ENCODE measurements at regions not wholly inside any gene's neighbourhood (a gene's known extent, or its start where the extent isn't known, plus 50 kb on each side); places are given as distances from the start of the nearest gene placed in this dataset.
"Not testable (repeated sequence)": the region's sequence is repeated elsewhere in the genome, so short reads cannot be mapped to it uniquely, and the experiment has no call there.

DNA sequence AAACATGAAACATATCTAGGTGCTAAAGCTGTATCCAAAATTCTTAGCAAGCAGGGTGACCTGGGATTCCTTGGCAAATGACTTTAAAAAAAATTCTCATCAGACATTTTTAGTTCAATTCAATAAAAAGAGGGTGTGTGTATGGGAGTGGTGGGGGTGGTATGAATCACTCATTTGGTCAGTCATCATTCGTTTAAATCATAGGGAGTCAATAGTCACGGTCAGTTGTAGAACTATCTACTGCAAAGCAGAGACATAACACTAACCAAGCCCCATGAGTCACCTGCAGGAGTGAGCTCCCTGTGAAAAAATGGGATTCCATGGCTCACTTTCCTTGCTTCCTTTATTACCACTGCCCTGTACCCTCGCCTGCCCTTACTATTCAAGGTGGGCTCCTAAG is 380.6 kb upstream of the TCF4 start:
- no peak overlapping the region for H3K4me3 ChIP-seq (ENCODE audit: low read length)
- peak; percentile 26 for DNase-seq (ENCODE audit: low read depth)
- TF ChIP-seq, protein P1, sequence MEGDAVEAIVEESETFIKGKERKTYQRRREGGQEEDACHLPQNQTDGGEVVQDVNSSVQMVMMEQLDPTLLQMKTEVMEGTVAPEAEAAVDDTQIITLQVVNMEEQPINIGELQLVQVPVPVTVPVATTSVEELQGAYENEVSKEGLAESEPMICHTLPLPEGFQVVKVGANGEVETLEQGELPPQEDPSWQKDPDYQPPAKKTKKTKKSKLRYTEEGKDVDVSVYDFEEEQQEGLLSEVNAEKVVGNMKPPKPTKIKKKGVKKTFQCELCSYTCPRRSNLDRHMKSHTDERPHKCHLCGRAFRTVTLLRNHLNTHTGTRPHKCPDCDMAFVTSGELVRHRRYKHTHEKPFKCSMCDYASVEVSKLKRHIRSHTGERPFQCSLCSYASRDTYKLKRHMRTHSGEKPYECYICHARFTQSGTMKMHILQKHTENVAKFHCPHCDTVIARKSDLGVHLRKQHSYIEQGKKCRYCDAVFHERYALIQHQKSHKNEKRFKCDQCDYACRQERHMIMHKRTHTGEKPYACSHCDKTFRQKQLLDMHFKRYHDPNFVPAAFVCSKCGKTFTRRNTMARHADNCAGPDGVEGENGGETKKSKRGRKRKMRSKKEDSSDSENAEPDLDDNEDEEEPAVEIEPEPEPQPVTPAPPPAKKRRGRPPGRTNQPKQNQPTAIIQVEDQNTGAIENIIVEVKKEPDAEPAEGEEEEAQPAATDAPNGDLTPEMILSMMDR (conservative IDR thresholded peaks at IDR 0.05; ENCODE audit: low read length) = no peak

DNA sequence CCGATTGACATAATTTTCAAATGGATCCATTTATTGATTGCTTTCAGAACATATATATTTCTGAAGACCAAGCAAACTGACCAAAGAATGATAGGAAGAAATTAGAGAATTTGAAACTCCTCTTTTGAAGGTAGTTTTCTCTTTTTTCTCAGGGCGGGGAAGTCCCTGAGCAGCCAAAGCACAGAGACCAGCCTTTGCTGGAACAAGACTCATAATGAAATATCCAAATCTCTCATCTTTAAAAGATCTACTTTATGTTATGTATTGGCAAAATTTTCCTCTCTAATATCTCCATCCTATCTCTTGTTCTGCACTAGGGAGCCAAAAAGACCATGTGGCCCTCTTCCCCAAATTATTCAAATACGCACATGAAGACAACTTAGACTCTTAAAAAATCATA is 379.0 kb upstream of the TCF4 start:
- no peak overlapping the region for H3K4me3 ChIP-seq (ENCODE audit: low read length)
- TF ChIP-seq, protein P1 (conservative IDR thresholded peaks at IDR 0.05; ENCODE audit: low read length) = no peak
- no peak for DNase-seq (ENCODE audit: low read depth)

DNA sequence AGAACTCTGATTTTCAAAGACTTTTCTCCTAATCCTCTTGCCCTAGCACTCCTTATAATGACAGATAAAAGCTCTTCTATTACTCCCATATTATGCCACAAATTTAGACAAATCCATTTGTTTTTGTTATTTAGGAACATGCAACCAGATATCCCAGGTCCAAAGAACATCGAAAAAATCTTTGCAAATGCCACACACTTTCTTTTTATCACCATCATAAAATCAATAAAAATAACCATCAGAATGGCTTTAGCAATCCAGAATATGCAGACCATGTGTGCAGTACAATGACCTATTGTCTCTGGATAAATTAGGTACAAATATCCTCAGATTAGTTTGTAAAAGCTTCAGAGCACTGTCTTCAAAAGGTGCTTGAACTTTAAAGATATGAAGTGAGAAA is 376.2 kb upstream of the TCF4 start:
- TF ChIP-seq, protein P1 (conservative IDR thresholded peaks at IDR 0.05; ENCODE audit: low read length) = no peak
- H3K4me3 ChIP-seq (ENCODE audit: low read length) = no peak overlapping the region
- no peak for DNase-seq (ENCODE audit: low read depth)

DNA sequence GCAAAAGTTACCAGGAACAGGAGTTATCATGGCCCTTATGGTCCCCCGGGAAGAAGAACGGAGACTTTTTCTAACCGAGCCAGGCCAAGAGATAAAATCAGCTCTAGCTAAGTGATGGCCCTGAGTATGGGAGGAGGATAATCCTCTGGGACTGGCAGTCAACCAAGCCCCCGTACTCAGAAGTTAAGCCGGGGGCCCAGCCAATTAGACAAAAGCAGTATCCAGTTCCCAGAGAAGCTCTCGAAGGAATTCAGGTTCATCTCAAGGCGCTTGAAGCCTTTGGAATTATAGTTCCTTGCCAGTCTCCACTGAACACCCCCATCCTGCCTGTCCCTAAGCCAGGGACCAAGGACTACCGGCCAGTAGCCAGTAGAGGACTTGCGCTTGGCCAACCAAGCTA is 365.3 kb upstream of the TCF4 start:
- H3K4me3 ChIP-seq (ENCODE audit: low read length) = no peak overlapping the region
- no peak for DNase-seq (ENCODE audit: low read depth)
- TF ChIP-seq, protein P1 (conservative IDR thresholded peaks at IDR 0.05; ENCODE audit: low read length) = no peak

DNA sequence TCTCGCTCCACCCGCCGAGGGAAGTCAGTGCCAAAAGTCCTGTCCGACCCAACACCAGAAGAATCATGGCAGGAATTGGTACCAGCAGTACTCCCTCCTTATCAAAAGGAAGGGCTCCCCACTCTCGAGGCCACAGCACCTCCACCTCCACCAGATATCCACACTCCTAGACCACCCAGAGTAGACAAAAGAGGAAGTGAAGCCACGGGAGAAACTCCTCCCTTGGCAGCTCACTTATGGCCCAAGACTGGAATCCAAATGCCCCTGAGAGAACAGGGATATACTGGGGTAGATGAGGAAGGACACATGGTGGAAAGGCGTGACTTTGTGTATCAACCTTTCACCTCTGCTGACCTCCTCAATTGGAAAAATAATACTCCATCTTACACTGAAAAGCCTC is 363.7 kb upstream of the TCF4 start:
- H3K4me3 ChIP-seq (ENCODE audit: low read length); DNase-seq (ENCODE audit: low read depth): not testable (repeated sequence)

DNA sequence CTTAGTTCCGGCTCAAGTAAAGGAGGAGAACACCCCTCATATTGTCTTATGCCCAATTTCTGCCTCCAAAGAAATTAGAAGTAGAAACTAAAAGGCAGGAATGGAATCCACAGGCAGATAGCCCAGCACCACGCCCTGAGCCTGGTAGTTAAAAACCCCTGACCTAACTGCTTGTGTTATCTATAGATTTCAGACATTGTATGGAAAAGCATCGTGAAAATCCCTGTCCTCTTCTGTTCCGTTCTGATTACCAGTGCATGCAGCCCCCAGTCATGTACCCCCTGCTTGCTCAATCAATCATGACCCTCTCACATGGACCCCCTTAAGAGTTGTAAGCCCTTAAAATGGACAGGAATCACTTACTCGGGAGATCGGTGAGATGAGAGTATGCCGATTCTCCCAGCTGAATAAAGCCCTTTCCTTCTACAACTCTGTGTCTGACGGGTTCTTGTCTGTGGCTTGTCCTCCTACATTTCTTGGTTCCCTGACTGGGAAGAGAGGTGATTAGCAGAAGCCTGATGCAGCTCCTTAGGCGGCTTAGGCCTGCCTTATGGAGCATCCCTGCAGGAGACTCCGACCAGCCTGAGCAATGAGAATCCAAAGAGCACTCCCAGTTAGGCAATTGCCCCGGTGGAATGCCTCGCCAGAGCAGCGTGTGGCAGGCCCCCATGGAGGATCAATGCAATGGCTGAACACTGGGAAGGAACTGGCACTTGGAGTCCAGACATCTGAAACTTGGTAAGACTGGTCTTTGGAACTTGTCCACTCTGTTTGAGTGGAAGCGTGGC is 362.6 kb upstream of the TCF4 start:
- no peak overlapping the region for H3K4me3 ChIP-seq (ENCODE audit: low read length)
- TF ChIP-seq, protein P1 (conservative IDR thresholded peaks at IDR 0.05; ENCODE audit: low read length) = no peak
- no peak for DNase-seq (ENCODE audit: low read depth)

DNA sequence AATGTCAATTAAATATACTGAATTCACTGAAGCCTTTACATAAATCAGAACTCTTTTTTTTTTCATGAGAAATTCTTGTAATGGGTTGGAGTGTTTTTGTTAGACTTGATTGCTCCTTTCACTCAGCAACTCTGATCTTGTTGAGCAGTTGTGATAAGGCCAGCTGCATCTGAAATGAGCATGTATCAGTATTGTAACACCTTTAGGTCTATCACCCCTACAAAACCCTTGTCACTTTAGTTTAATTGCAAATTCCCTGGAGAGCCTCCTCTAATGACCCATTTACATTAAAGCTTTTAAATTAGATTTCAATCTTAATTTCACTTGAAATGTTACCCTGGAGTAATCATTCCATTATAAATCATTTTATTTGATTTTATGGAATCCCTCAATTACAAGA is 346.8 kb upstream of the TCF4 start:
- TF ChIP-seq, protein P1 (conservative IDR thresholded peaks at IDR 0.05; ENCODE audit: low read length) = no peak
- no peak overlapping the region for H3K4me3 ChIP-seq (ENCODE audit: low read length)
- no peak for DNase-seq (ENCODE audit: low read depth)
